GM21825 (cell line): ENCODE measurements at regions not wholly inside any gene's neighbourhood (a gene's known extent, or its start where the extent isn't known, plus 50 kb on each side); places are given as distances from the start of the nearest gene placed in this dataset.
"Not testable (repeated sequence)": the region's sequence is repeated elsewhere in the genome, so short reads cannot be mapped to it uniquely, and the experiment has no call there.

Source experiments
- ATAC-seq: cut with Tn5 transposase; IDR thresholded peaks from one replicate; pipeline ENCODE4 v1.9.1; 2021; ENCODE audit warnings: mild to moderate bottlenecking, moderate library complexity; ENCODE audit not compliant: unreplicated experiment

- not testable (repeated sequence) for ATAC-seq
These were observed 113.4 kb downstream of the XPNPEP1 start for GRCh38 chr10:109809954-109810353.

DNA sequence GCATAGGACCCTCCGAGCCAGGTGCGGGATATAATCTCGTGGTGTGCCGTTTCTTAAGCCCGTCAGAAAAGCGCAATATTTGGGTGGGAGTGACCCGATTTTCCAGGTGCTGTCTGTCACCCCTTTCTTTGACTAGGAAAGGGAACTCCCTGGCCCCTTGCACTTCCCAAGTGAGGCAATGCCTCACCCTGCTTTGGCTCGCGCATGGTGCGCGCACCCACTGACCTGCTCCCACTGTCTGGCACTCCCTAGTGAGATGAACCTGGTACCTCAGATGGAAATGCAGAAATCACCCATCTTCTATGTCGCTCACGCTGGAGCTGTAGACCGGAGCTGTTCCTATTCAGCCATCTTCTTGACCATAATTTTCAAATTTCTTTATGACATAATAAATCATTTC is 122.1 kb downstream of the XPNPEP1 start:
- ATAC-seq = not testable (repeated sequence)

GRCh38 chr10:109790647-109791046 is 132.7 kb downstream of the XPNPEP1 start:
- no peak for ATAC-seq

- no peak for ATAC-seq
These were observed 139.1 kb downstream of the XPNPEP1 start for GRCh38 chr10:109784236-109784635.

GRCh38 chr10:109783286-109783685 is 140.0 kb downstream of the XPNPEP1 start:
- ATAC-seq = no peak

- no peak for ATAC-seq
These were observed 142.3 kb downstream of the XPNPEP1 start for GRCh38 chr10:109780997-109781396.

DNA sequence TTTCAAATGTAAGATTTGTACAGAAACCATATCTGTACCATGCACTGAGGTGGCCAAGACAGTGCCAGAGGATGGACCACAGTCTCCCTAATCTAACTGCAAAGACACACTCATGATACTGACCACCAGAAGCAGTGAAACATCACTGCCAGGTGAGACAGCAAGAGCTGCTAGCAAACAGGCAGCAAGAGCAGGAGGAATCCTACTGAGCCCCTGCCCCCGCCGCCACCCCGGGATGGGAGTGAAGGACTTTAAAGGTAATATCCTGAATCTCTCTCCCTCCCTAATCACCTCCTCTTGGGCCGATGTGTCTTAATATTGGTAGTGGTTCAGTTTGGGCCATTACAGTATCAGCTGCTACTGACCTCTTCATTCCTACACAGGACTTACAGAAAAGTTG is 144.3 kb downstream of the XPNPEP1 start:
- no peak for ATAC-seq

GRCh38 chr10:109774121-109774440 is 149.2 kb downstream of the XPNPEP1 start:
- ATAC-seq = no peak

DNA sequence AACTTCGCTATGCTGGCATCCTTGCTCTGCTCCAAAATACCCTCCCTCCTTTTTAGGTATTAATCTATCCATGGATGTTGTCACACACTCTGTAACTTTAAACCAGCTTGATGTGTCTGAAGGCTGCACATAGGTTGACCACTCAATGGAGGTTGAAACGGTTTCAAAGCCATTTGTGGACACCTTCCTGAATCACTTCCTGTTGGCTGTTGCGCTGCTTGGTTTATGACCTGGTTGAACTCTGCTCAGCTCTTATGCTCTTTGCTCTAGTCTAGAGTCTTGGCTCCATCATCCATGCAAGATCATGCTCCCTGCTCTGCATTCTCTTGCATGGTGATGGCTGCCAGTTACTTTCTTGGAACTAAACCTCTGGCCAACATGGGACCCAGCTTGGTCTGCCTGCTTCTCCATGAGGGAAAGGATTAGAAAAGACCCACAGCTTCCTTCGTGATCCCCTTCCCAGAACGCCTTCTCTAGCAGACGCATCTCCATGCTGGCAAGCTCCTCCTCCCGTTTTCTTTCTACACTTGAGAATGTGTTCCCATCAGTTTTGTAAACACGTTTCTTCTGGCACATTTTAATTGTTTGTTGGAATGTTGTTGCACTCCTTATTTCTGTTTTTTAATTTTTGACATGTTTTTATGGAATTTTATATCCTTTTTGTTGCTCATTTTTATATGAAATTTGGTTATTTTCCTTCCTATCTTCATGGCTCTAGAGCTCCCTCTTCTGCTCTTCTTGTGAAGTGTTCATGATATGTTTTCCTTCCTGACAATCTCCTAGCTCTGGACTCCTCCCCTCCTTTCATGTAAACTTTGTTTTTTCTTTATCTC is 149.8 kb downstream of the XPNPEP1 start:
- ATAC-seq = no peak

DNA sequence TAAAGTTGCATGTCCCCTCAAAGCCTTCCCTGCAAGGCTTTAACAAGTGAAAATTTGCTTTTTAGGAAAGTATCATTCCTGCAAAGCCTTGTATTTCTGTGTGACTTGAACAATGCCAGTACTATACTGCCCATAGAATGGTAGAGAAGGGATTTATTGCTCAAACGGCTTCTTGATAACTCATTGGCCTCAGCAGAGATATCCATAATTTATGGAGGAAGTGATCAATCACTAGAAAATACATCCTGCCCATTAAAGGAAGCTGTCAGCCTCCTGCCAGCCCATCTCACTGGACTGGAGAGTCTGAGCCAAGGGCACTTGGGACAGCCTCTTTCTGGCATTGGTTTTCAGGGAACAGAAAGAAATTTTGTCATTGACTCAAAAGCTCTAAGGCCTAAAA is 152.6 kb downstream of the XPNPEP1 start:
- no peak for ATAC-seq

GRCh38 chr10:109769966-109770365 is 153.3 kb downstream of the XPNPEP1 start:
- no peak for ATAC-seq

DNA sequence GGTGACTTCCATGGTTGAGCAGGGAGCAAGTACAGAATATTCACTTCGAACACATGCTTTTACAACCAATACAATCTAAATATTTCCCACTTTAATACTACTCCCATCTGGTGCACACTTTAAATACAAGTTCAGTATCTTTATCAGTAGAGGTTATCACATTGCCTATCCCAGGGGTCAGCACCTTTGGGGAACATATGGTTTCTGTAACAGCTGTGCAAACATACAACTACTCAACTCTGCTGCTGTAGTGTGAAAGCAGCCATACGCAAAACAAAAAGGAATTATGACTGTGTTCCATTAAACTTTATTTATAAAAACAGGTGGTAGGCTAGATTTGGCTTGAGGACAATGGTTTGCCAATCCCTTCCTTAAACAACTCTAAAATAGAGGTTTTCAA is 157.5 kb downstream of the XPNPEP1 start:
- ATAC-seq = no peak

DNA sequence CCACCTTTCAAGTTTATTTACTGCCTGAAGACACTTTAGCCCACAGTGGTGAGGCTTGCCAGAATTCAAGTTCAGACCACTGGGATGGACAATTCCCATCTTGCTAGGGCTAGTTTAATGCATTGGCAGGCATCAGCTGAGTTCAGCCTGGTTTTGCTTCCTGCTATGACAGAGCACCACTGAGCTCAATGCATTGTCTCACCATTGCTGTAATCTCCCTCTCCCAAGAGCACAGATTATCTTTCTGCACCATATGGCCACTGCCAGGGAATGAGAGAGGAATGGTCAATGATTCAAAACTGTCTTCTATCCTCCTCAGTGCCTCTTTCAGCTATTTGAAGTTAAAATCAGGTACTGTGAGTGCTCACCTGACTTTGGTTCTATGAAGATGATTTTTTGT is 160.8 kb downstream of the XPNPEP1 start:
- no peak for ATAC-seq

DNA sequence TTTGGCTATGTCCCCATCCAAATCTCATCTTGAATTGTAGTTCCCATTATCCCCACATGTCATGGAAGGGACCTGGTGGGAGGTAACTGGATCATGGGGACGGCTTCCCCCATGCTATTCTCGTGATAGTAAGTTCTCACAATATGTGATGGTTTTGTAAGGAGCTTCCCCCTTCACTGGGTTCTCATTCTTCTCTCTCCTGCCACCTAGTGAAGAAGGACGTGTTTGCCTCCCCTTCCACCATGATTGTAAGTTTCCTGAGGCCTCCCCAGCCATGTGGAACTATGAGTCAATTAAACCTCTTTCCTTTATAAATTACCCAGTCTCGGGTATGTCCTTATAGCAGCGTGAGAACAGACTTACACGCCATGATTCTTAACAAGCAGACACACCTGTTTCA is 165.6 kb downstream of the XPNPEP1 start:
- not testable (repeated sequence) for ATAC-seq

DNA sequence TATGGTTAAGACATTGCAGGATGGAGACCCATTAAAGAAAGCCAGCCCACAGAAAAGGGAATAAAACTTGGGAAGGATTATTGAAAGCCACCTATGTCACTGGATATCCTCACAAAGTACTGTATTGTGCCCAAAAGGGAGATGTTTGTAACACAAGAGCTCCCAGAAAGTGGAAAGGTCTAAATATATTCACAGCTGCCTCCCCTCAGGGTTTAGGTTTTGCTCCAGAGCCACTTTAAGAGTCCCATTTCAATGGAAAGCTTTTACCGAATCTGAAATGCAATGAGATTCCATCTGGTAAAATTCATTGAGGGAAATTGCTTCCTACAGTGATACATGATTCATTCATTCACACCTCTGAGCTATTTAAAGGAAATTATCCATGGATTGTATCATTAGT is 176.4 kb downstream of the XPNPEP1 start:
- no peak for ATAC-seq

- ATAC-seq = no peak
These were observed 179.3 kb downstream of the XPNPEP1 start for GRCh38 chr10:109744020-109744419.

- no peak for ATAC-seq
These were observed 179.7 kb downstream of the XPNPEP1 start for GRCh38 chr10:109743574-109743973.

DNA sequence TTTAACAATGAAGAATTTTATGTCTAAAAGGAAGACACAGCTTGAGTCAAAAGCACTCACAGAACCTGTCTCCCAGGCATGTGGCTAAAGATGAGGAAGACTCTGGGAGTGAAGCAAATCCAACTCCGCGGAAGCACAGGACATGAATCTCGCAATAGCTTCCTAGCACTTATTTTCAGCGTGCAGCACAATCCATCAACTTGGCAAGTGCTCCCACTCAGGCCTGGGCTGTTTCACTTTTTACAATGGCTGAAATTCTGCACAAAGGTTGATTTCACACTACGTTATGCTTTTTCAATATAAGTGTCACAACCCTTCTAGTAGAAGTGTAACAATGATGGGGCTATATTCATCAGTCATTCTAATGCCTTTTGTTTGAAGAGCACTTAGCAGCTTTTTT is 180.2 kb downstream of the XPNPEP1 start:
- no peak for ATAC-seq

DNA sequence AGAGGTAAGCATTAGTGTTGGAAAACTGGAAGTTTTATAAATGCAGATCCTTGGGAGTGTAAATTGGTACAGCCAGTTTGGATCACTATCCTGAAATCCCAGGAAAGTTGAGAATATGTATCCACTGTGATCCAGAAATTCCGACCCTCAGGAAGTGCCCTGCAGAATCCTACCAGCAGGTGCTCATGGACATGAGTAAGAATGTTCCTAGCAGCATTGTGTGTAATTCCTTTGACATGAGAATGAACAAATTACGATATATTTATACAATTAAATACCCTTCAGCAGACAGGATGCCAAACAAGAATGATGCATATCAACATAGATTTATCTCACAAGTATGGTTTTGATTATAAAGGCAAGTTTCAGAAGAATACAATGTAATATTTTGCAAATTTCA is 181.6 kb downstream of the XPNPEP1 start:
- ATAC-seq = no peak

DNA sequence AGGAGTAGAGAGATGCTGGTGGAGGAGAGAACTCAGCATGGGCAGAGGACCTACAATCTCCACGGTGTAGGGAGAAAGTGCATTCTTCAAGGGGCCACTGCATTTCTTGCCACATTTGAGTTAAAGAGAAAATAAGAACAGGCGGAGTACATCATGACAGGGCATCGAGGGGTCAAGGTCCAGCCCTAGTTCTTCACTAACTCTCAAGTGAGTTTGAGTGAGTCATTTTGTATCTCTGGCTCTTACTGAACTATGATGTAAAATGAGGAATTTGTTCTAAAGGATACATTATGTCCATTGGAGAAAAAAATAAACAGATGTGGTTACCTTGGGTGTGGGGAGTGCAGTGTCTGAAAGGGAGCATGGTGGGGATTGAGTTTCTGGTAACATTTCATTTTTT is 182.9 kb downstream of the XPNPEP1 start:
- ATAC-seq = no peak

- no peak for ATAC-seq
These were observed 185.7 kb downstream of the XPNPEP1 start for GRCh38 chr10:109737626-109738025.

DNA sequence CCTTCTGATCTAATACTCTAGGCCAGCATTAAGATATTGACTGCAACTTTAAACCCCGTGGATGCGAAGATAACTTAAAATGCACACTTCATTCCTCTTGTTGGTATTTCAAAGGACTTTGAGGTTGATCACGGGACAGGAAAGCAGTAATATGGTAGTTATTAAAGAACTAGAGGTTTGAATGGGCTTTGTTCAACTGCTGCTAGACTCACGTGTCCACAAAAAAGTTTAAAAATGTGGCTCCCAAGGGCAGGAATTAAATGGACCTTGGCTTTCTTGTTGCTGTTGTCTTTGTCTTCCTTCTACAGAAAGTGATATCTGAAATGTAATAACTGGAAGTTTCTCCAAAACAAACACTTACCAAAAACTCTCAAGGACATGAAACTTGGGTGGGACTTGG is 186.3 kb downstream of the XPNPEP1 start:
- ATAC-seq = no peak

- ATAC-seq = no peak
These were observed 187.5 kb downstream of the XPNPEP1 start for GRCh38 chr10:109735776-109736175.
